Erythroblast (primary cell): ENCODE measurements at regions not wholly inside any gene's neighbourhood (a gene's known extent, or its start where the extent isn't known, plus 50 kb on each side); places are given as distances from the start of the nearest gene placed in this dataset.

Experiments used
- GATA1 ChIP-seq: IDR thresholded peaks from 2 replicates; pipeline ENCODE4 v1.6.1; 2011; ENCODE audit warnings: low read depth, mild to moderate bottlenecking, control low read depth, low read length, moderate library complexity
- POLR2A ChIP-seq: IDR thresholded peaks from 2 replicates; pipeline ENCODE4 v1.6.1; 2011; ENCODE audit warnings: mild to moderate bottlenecking, low read length

GRCh38 chr12:61095111-61095510, 1165.1 kb upstream of the USP15 start:
- no peak for TF ChIP-seq POLR2A
- no peak for TF ChIP-seq GATA1
